Neural progenitor cell (in vitro differentiated cells): ENCODE measurements at regions not wholly inside any gene's neighbourhood (a gene's known extent, or its start where the extent isn't known, plus 50 kb on each side); places are given as distances from the start of the nearest gene placed in this dataset.
A peak's percentile ranks its signal among the peaks of the same experiment; 100 is the strongest.

ENCODE experiments used
- DNase-seq: peaks from one replicate; pipeline ENCODE4 v3.0.0-alpha.2; 2016; ENCODE audit warnings: low spot score
- H2AFZ ChIP-seq: fragments of 200-600 bp; sonication (generic); replicated peaks from 2 replicates; pipeline ENCODE4 v1.6.1; 2016; ENCODE audit warnings: antibody characterized with exemption
- H3F3A ChIP-seq: fragments of 200-600 bp; sonication (generic); 2 replicates; pipeline ENCODE4 v1.6.1; 2016; ENCODE audit warnings: antibody characterized with exemption, low read depth
- H3K27ac ChIP-seq: fragments of 200-600 bp; sonication (generic); 2 replicates; pipeline ENCODE4 v1.5.1; 2016; ENCODE audit warnings: mild to moderate bottlenecking
- H3K27me3 ChIP-seq: fragments of 200-600 bp; sonication (generic); 2 replicates; pipeline ENCODE4 v1.6.1; 2016; ENCODE audit warnings: mild to moderate bottlenecking, moderate library complexity
- H3K36me3 ChIP-seq: fragments of 200-600 bp; sonication (generic); 2 replicates; pipeline ENCODE4 v1.5.1; 2016
- H3K4me1 ChIP-seq: fragments of 200-600 bp; sonication (generic); 2 replicates; pipeline ENCODE4 v1.6.1; 2016; ENCODE audit warnings: mixed run types
- H3K4me2 ChIP-seq: fragments of 200-600 bp; sonication (generic); 2 replicates; pipeline ENCODE4 v1.6.1; 2016
- H3K4me3 ChIP-seq: fragments of 200-600 bp; sonication (generic); 2 replicates; pipeline ENCODE4 v1.5.1; 2016
- H3K79me2 ChIP-seq: fragments of 200-600 bp; sonication (generic); 2 replicates; pipeline ENCODE4 v1.6.1; 2016; ENCODE audit warnings: low read depth
- H3K9ac ChIP-seq: fragments of 200-600 bp; sonication (generic); 2 replicates; pipeline ENCODE4 v1.6.1; 2016
- H3K9me3 ChIP-seq: fragments of 200-600 bp; sonication (generic); 2 replicates; pipeline ENCODE4 v1.5.1; 2016; ENCODE audit warnings: low read depth
- H4K20me1 ChIP-seq: fragments of 200-600 bp; sonication (generic); 2 replicates; pipeline ENCODE4 v1.6.1; 2016; ENCODE audit warnings: low read depth
- H3K27ac Mint-ChIP-seq: 3 replicates; pipeline ENCODE4 v1.8.0; 2021; ENCODE audit warnings: mixed read lengths
- H3K27me3 Mint-ChIP-seq: 2 replicates; pipeline ENCODE4 v1.8.0; 2022; ENCODE audit warnings: low read depth, mild to moderate bottlenecking, inconsistent platforms, moderate library complexity, mixed read lengths; ENCODE audit not compliant: insufficient read depth
- H3K36me3 Mint-ChIP-seq: 3 replicates; pipeline ENCODE4 v1.8.0; 2021; ENCODE audit warnings: mixed read lengths
- H3K4me1 Mint-ChIP-seq: 3 replicates; pipeline ENCODE4 v1.8.0; 2021; ENCODE audit warnings: mixed read lengths
- H3K4me3 Mint-ChIP-seq: 3 replicates; pipeline ENCODE4 v1.8.0; 2021; ENCODE audit warnings: mild to moderate bottlenecking, moderate library complexity, mixed read lengths
- H3K9me3 Mint-ChIP-seq: 3 replicates; pipeline ENCODE4 v1.8.0; 2020; ENCODE audit warnings: mixed read lengths
- CTCF ChIP-seq: fragments of 200-600 bp; sonication (generic); IDR thresholded peaks from 2 replicates; pipeline ENCODE4 v1.5.1; 2017; ENCODE audit warnings: antibody characterized with exemption, mild to moderate bottlenecking
- EZH2 ChIP-seq: fragments of 200-600 bp; sonication (generic); IDR thresholded peaks from 2 replicates; pipeline ENCODE4 v1.6.1; 2017; ENCODE audit warnings: antibody characterized with exemption, mild to moderate bottlenecking, moderate library complexity
- EZH2phosphoT487 ChIP-seq: fragments of 200-600 bp; sonication (generic); IDR thresholded peaks from 2 replicates; pipeline ENCODE4 v1.6.1; 2017; ENCODE audit warnings: antibody characterized with exemption

GRCh38 chr3:118436697-118437262, 597.9 kb downstream of the IGSF11 start:
- Histone ChIP-seq H3K27ac (no peak overlapping the region), H3F3A (no peaks in the 10 kb centered on the region), H3K36me3 (no peaks in the 10 kb centered on the region), H3K4me3 (no peak overlapping the region), H3K9ac (no peak overlapping the region), H3K79me2 (no peaks in the 10 kb centered on the region), H3K4me1 (peaks cover 7% of the 10 kb centered on the region), H3K4me2 (no peak overlapping the region), H3K27me3 (no peaks in the 10 kb centered on the region), H4K20me1 (no peaks in the 10 kb centered on the region), H2AFZ (no peak overlapping the region), H3K9me3 (no peaks in the 10 kb centered on the region)
- no peaks in the 10 kb centered on the region for H3K9me3 Mint-ChIP-seq
- H3K27ac Mint-ChIP-seq, result no peak overlapping the region
- H3K36me3 Mint-ChIP-seq, result no peaks in the 10 kb centered on the region
- no peak for TF ChIP-seq CTCF
- no peak for TF ChIP-seq EZH2phosphoT487
- TF ChIP-seq EZH2, result no peak
- H3K27me3 Mint-ChIP-seq, result peaks cover 3% of the 10 kb centered on the region
- no peak overlapping the region for H3K4me3 Mint-ChIP-seq
- no peaks in the 10 kb centered on the region for H3K4me1 Mint-ChIP-seq
- DNase-seq, result peak; percentile 3

GRCh38 chr3:118445036-118445435, 589.6 kb downstream of the IGSF11 start:
- Mint-ChIP-seq H3K4me1 (no peaks in the 10 kb centered on the region), H3K27me3 (peaks cover 3% of the 10 kb centered on the region), H3K9me3 (no peaks in the 10 kb centered on the region), H3K4me3 (no peak overlapping the region), H3K27ac (no peak overlapping the region), H3K36me3 (no peaks in the 10 kb centered on the region)
- Histone ChIP-seq H2AFZ (no peak overlapping the region), H3K4me1 (no peaks in the 10 kb centered on the region), H3K27ac (no peak overlapping the region), H3K79me2 (no peaks in the 10 kb centered on the region), H3K4me3 (no peak overlapping the region), H3K36me3 (no peaks in the 10 kb centered on the region), H3K27me3 (no peaks in the 10 kb centered on the region), H3F3A (no peaks in the 10 kb centered on the region), H3K9ac (no peak overlapping the region), H4K20me1 (no peaks in the 10 kb centered on the region), H3K9me3 (no peaks in the 10 kb centered on the region), H3K4me2 (no peak overlapping the region)
- no peak for TF ChIP-seq EZH2phosphoT487
- no peak for TF ChIP-seq EZH2
- no peak for TF ChIP-seq CTCF
- DNase-seq, result no peak

GRCh38 chr3:118447339-118447738, 587.3 kb downstream of the IGSF11 start:
- Histone ChIP-seq H3K4me2 (no peak overlapping the region), H3K36me3 (peaks cover 4% of the 10 kb centered on the region), H3K27ac (no peak overlapping the region), H3K4me1 (no peaks in the 10 kb centered on the region), H3K9me3 (no peaks in the 10 kb centered on the region), H4K20me1 (no peaks in the 10 kb centered on the region), H3K4me3 (no peak overlapping the region), H3K27me3 (no peaks in the 10 kb centered on the region), H3K79me2 (no peaks in the 10 kb centered on the region), H3F3A (no peaks in the 10 kb centered on the region), H3K9ac (no peak overlapping the region), H2AFZ (no peak overlapping the region)
- no peak overlapping the region for H3K27ac Mint-ChIP-seq
- no peak overlapping the region for H3K4me3 Mint-ChIP-seq
- no peak for TF ChIP-seq EZH2
- no peak for TF ChIP-seq EZH2phosphoT487
- no peak for TF ChIP-seq CTCF
- no peaks in the 10 kb centered on the region for H3K36me3 Mint-ChIP-seq
- peaks cover 3% of the 10 kb centered on the region for H3K27me3 Mint-ChIP-seq
- H3K4me1 Mint-ChIP-seq, result no peaks in the 10 kb centered on the region
- H3K9me3 Mint-ChIP-seq, result peaks cover 9% of the 10 kb centered on the region
- DNase-seq, result no peak
